Tibial nerve (tissue), 3 donors: ENCODE measurements at regions not wholly inside any gene's neighbourhood (a gene's known extent, or its start where the extent isn't known, plus 50 kb on each side); places are given as distances from the start of the nearest gene placed in this dataset.

Experiments
- EP300 ChIP-seq, 2 donors: sonication (generic); formaldehyde crosslinking; IDR thresholded peaks; one replicate each; pipeline ENCODE4 v1.6.1; 2017; ENCODE audit warnings: antibody characterized with exemption in 2 of 2, mild to moderate bottlenecking in 1 of 2
- POLR2A ChIP-seq, 2 donors: fragments of 450-650 bp; IDR thresholded peaks; one replicate each; pipeline ENCODE4 v1.6.1; 2017; ENCODE audit warnings: antibody characterized with exemption in 2 of 2, mild to moderate bottlenecking in 2 of 2, moderate library complexity in 2 of 2

- TF ChIP-seq POLR2A (IDR thresholded peaks at IDR 0.05) (no peak), EP300 (IDR thresholded peaks at IDR 0.05) (no peak)
Observed at GRCh38 chr1:218667781-218668516, 322.8 kb downstream of the TGFB2 start.
